GM12892 (cell line): ENCODE measurements at regions not wholly inside any gene's neighbourhood (a gene's known extent, or its start where the extent isn't known, plus 50 kb on each side); places are given as distances from the start of the nearest gene placed in this dataset.
"Not testable (repeated sequence)": the region's sequence is repeated elsewhere in the genome, so short reads cannot be mapped to it uniquely, and the experiment has no call there.

Source experiments
- POLR2A ChIP-seq: IDR thresholded peaks from 2 replicates; pipeline ENCODE4 v1.6.1; 2011; ENCODE audit warnings: low read depth, low read length, control low read depth
- POLR2AphosphoS5 ChIP-seq: IDR thresholded peaks from 2 replicates; pipeline ENCODE4 v1.6.1; 2011; ENCODE audit warnings: low read depth, low read length, control low read depth
- TAF1 ChIP-seq: IDR thresholded peaks from 2 replicates; pipeline ENCODE4 v1.6.1; 2011; ENCODE audit warnings: low read depth, mild to moderate bottlenecking, control low read depth, low read length, borderline replicate concordance

DNA sequence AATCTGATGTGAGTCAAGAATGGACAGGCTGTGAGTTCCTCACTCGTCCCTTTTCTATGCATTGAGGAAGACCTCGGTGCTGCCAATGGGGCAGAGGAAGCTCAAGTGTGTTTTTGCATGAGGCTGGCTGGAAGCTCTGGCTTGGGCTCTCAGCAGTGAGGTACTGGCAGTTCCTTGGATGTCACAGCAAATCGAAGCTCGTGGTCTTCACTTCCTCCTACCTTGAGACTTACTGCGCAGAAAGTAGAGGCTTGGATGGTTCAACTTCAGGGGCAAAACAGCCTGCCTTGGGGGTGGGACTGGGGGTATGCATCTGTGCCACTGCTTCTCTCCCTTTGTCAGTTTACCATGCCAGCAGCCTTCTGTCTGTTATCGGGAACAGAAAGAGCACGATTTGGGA is 229.8 kb upstream of the PLGLB2 start:
- not testable (repeated sequence) for TF ChIP-seq POLR2A, TAF1, POLR2AphosphoS5
